SU-DHL-6 (cell line): ENCODE measurements at regions not wholly inside any gene's neighbourhood (a gene's known extent, or its start where the extent isn't known, plus 50 kb on each side); places are given as distances from the start of the nearest gene placed in this dataset.

Source experiments
- EZH2phosphoT487 ChIP-seq: fragments of 200-600 bp; sonication (generic), shearing (Covaris generic); conservative IDR thresholded peaks from 2 replicates; pipeline ENCODE4 v1.6.1; 2018; ENCODE audit warnings: mild to moderate bottlenecking, antibody characterized with exemption, low read length, moderate library complexity, mixed read lengths
- TF ChIP-seq, protein P1 (sequence below): fragments of 200-600 bp; sonication (generic); IDR thresholded peaks from one replicate; pipeline ENCODE4 v1.5.1; 2017; ENCODE audit warnings: antibody characterized with exemption, mild to moderate bottlenecking, low read length, moderate library complexity; ENCODE audit not compliant: insufficient read depth, poor library complexity, severe bottlenecking

DNA sequence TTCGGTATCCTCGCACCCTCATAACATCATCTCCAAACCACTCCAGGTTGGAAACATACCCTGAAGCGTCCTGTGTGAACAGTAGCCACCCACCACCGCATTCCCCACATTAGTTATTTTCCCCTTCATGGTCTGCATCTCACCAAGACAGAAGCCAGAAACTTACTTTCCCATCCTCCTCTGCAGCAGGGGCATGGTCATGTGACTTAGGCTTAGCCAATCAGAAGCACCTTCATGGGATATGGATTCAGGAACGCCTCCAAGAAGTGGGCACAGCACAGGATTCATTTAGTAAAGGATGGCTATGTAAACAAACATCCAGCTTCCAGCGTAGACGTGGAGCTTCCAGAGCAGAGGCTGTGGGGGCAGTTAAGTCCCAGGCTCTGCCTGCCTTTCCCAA is 130.3 kb downstream of the AXIN2 start:
- TF ChIP-seq, protein P1, sequence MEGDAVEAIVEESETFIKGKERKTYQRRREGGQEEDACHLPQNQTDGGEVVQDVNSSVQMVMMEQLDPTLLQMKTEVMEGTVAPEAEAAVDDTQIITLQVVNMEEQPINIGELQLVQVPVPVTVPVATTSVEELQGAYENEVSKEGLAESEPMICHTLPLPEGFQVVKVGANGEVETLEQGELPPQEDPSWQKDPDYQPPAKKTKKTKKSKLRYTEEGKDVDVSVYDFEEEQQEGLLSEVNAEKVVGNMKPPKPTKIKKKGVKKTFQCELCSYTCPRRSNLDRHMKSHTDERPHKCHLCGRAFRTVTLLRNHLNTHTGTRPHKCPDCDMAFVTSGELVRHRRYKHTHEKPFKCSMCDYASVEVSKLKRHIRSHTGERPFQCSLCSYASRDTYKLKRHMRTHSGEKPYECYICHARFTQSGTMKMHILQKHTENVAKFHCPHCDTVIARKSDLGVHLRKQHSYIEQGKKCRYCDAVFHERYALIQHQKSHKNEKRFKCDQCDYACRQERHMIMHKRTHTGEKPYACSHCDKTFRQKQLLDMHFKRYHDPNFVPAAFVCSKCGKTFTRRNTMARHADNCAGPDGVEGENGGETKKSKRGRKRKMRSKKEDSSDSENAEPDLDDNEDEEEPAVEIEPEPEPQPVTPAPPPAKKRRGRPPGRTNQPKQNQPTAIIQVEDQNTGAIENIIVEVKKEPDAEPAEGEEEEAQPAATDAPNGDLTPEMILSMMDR, result no peak
- no peak for TF ChIP-seq EZH2phosphoT487
